Osteocyte (in vitro differentiated cells): ENCODE measurements at regions not wholly inside any gene's neighbourhood (a gene's known extent, or its start where the extent isn't known, plus 50 kb on each side); places are given as distances from the start of the nearest gene placed in this dataset.

Source experiments
- DNase-seq: peaks from one replicate; pipeline ENCODE4 v3.0.0; 2021; ENCODE audit warnings: mixed read lengths; ENCODE audit not compliant: unreplicated experiment; ENCODE audit errors: extremely low spot score
- H3K27ac Mint-ChIP-seq: one replicate; pipeline ENCODE4 v1.8.0; 2021; ENCODE audit warnings: mild to moderate bottlenecking, mixed read lengths; ENCODE audit not compliant: unreplicated experiment
- H3K27me3 Mint-ChIP-seq: one replicate; pipeline ENCODE4 v1.8.0; 2021; ENCODE audit warnings: mixed read lengths; ENCODE audit not compliant: unreplicated experiment
- H3K36me3 Mint-ChIP-seq: one replicate; pipeline ENCODE4 v1.8.0; 2021; ENCODE audit warnings: mixed read lengths; ENCODE audit not compliant: unreplicated experiment
- H3K4me1 Mint-ChIP-seq: one replicate; pipeline ENCODE4 v1.8.0; 2021; ENCODE audit warnings: mixed read lengths; ENCODE audit not compliant: unreplicated experiment
- H3K4me3 Mint-ChIP-seq: one replicate; pipeline ENCODE4 v1.8.0; 2021; ENCODE audit warnings: mild to moderate bottlenecking, moderate library complexity, mixed read lengths; ENCODE audit not compliant: unreplicated experiment
- H3K9me3 Mint-ChIP-seq: one replicate; pipeline ENCODE4 v1.8.0; 2021; ENCODE audit warnings: mixed read lengths; ENCODE audit not compliant: unreplicated experiment
- TF ChIP-seq, protein P1 (sequence below): fragments of 200-600 bp; sonication (generic); IDR thresholded peaks from 2 replicates; pipeline ENCODE4 v1.5.0; 2021; ENCODE audit warnings: antibody characterized with exemption, mild to moderate bottlenecking, moderate library complexity

GRCh38 chr10:36332926-36333325 is 690.8 kb upstream of the FZD8 start:
- no peak for DNase-seq
- Mint-ChIP-seq H3K4me1 (peaks cover 23% of the 10 kb centered on the region), H3K9me3 (peaks cover 10% of the 10 kb centered on the region), H3K27me3 (no peaks in the 10 kb centered on the region), H3K27ac (no peak overlapping the region), H3K4me3 (no peak overlapping the region), H3K36me3 (no peaks in the 10 kb centered on the region)
- TF ChIP-seq, protein P1, sequence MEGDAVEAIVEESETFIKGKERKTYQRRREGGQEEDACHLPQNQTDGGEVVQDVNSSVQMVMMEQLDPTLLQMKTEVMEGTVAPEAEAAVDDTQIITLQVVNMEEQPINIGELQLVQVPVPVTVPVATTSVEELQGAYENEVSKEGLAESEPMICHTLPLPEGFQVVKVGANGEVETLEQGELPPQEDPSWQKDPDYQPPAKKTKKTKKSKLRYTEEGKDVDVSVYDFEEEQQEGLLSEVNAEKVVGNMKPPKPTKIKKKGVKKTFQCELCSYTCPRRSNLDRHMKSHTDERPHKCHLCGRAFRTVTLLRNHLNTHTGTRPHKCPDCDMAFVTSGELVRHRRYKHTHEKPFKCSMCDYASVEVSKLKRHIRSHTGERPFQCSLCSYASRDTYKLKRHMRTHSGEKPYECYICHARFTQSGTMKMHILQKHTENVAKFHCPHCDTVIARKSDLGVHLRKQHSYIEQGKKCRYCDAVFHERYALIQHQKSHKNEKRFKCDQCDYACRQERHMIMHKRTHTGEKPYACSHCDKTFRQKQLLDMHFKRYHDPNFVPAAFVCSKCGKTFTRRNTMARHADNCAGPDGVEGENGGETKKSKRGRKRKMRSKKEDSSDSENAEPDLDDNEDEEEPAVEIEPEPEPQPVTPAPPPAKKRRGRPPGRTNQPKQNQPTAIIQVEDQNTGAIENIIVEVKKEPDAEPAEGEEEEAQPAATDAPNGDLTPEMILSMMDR, result no peak

DNA sequence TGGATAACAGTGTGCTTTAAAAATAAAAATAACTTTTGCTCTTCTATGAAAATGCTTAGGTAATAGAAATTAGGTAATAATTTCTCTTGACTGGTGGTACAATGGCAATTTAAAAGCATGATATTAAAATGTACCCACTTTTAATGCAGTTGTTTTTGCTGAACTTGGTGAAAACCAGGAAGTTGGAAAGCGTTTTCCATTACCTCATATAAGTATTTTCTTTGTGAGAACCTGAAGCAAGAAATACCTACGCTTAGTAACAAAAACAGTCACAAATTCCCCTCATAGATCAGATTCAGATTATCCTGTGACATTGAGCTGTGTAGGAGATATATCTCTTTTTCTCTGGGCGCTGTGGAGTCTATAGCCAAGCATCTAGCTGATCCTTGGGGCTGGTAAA is 689.0 kb upstream of the FZD8 start:
- Mint-ChIP-seq H3K27me3 (no peaks in the 10 kb centered on the region), H3K9me3 (no peaks in the 10 kb centered on the region), H3K36me3 (no peaks in the 10 kb centered on the region), H3K4me3 (no peak overlapping the region), H3K4me1 (peaks cover 13% of the 10 kb centered on the region), H3K27ac (no peak overlapping the region)
- DNase-seq, result no peak
- TF ChIP-seq, protein P1, result no peak

GRCh38 chr10:36325815-36326214 is 683.7 kb upstream of the FZD8 start:
- H3K9me3 Mint-ChIP-seq, result no peaks in the 10 kb centered on the region
- H3K36me3 Mint-ChIP-seq, result no peaks in the 10 kb centered on the region
- H3K4me1 Mint-ChIP-seq, result peaks cover 10% of the 10 kb centered on the region
- H3K27ac Mint-ChIP-seq, result no peak overlapping the region
- H3K4me3 Mint-ChIP-seq, result no peak overlapping the region
- DNase-seq, result no peak
- H3K27me3 Mint-ChIP-seq, result no peaks in the 10 kb centered on the region
- TF ChIP-seq, protein P1, result no peak

- H3K4me3 Mint-ChIP-seq, result no peak overlapping the region
- no peak for DNase-seq
- no peaks in the 10 kb centered on the region for H3K27me3 Mint-ChIP-seq
- no peaks in the 10 kb centered on the region for H3K36me3 Mint-ChIP-seq
- H3K27ac Mint-ChIP-seq, result no peak overlapping the region
- no peaks in the 10 kb centered on the region for H3K9me3 Mint-ChIP-seq
- peaks cover 6% of the 10 kb centered on the region for H3K4me1 Mint-ChIP-seq
- TF ChIP-seq, protein P1, result no peak
Observed at GRCh38 chr10:36324831-36325230, 682.7 kb upstream of the FZD8 start.

- no peaks in the 10 kb centered on the region for H3K4me1 Mint-ChIP-seq
- H3K9me3 Mint-ChIP-seq, result no peaks in the 10 kb centered on the region
- H3K4me3 Mint-ChIP-seq, result no peak overlapping the region
- H3K27ac Mint-ChIP-seq, result no peak overlapping the region
- TF ChIP-seq, protein P1, result no peak
- DNase-seq, result no peak
- no peaks in the 10 kb centered on the region for H3K36me3 Mint-ChIP-seq
- H3K27me3 Mint-ChIP-seq, result no peaks in the 10 kb centered on the region
Observed at GRCh38 chr10:36313142-36313541, 671.0 kb upstream of the FZD8 start.
